Pancreas (tissue), 10 donors: ENCODE measurements at regions not wholly inside any gene's neighbourhood (a gene's known extent, or its start where the extent isn't known, plus 50 kb on each side); places are given as distances from the start of the nearest gene placed in this dataset.

Source experiments
- ATAC-seq, 4 donors: fragments of 200-7000 bp; cut with Tn5 transposase; one replicate each; pipeline versions ENCODE4 v1.8.0 to v1.9.1; 2020; ENCODE audit warnings: mild to moderate bottlenecking in 4 of 4, moderate library complexity in 4 of 4
- DNase-seq, 6 donors: peaks; one replicate each; pipeline ENCODE4 v3.0.0-alpha.2; 2020
- FAIRE-seq: peaks from 2 replicates; lab custom pipeline; 2012; peaks lifted over from hg19 to GRCh38; lab: Jason Lieb, UNC
- H3K27ac ChIP-seq, 4 donors: fragments of 200-600 bp; sonication (generic); 1 replicate in 3 of 4; 2 replicates in 1 of 4; pipeline versions ENCODE4 v1.5.0 to v1.8.0; 2020
- H3K27me3 ChIP-seq, 4 donors: fragments of 200-600 bp; one replicate each; pipeline ENCODE4 v1.8.0; 2021
- H3K36me3 ChIP-seq, 3 donors: fragments of 200-600 bp; sonication (generic) in 1 of 3; one replicate each; pipeline versions ENCODE4 v1.5.0 to v1.8.0; 2020 to 2021
- H3K4me1 ChIP-seq, 3 donors: fragments of 200-600 bp; one replicate each; pipeline ENCODE4 v1.8.0; 2021
- H3K4me3 ChIP-seq, 4 donors: fragments of 200-600 bp; sonication (generic) in 2 of 4; one replicate each; pipeline versions ENCODE4 v1.5.0 to v1.8.0; 2020 to 2021
- H3K9me3 ChIP-seq, 4 donors: fragments of 200-600 bp; one replicate each; pipeline ENCODE4 v1.8.0; 2021
- WGBS, 2 donors: extraction: QIAGEN DNeasy Blood & Tissue Kit; methylation state at CpG; one replicate each; pipeline ENCODE4 v1.1.7; 2013; 5-methylcytosine and 5-hydroxymethylcytosine counted together
- intact Hi-C, 3 donors: fragments of 100-400 bp; cut with DNase I; formaldehyde crosslinking; loops; one replicate each; pipeline versions ENCODE4 v1.11.1 to v1.14.2; 2022
- TF ChIP-seq, protein P1 (sequence below), 4 donors: fragments of 200-600 bp; sonication (generic) in 3 of 4; IDR thresholded peaks; one replicate each; pipeline versions ENCODE4 v1.5.0 to v1.8.0; 2021; ENCODE audit warnings: antibody characterized with exemption in 4 of 4
- donor health status: healthy with polysubstance abuse.
- donor health status: DM: no; HTN: no; CAD: no; lungs with moderate emphysema.
- donor health status: DM: no; HTN: no; CAD: no.
- donor health status: control.
- donor health status: control.
- donor health status: Bipolar disorder and iron deficiency.
- donor health status: DM: yes; HTN: yes; CAD: no.
- donor health status: DM: no; HTN: no; CAD: no.
- donor health status: DM: no; HTN: no; CAD: no.
- donor health status: DM: yes; HTN: yes; CAD: no.

DNA sequence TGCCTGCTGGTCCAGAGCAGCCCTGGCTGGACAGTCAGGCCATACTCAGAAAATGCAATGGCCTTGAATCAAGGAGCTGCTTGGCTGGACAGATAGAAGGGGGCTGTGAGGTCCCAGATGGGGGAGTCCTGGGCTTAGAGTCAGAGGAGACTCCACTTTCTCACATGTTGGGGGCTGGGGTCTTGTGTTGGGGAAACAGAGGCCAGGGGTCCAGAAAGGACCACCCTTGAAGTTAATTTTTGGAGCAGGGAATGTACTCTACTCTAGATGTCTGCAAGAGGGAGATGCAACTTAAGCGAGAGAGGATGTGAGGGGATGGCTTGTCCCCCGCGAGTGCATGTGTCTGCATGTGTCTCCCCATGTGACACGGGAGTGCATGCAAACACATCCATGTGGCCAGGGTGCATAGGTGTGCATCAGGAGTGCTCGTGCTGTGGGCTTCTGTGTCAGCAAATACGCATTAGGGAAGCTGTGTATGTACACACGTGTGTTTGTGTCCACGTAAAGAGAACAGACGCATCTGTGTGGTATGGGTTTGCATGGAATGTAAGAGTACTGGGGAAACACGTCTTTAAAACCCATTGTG is 303.2 kb downstream of the MYCN start:
- no peak for ATAC-seq
- 85 to 92% methylated on average over 10 of the region's 10 CpGs for WGBS, 2 donors

GRCh38 chr2:16242906-16243305 is 302.6 kb downstream of the MYCN start:
- no peaks in the 10 kb centered on the region for H3K9me3 ChIP-seq
- intact Hi-C loops: no loop called here
- no peak overlapping the region for H3K4me3 ChIP-seq
- DNase-seq (no peak), FAIRE-seq (no peak), ATAC-seq (no peak)
- no peaks in the 10 kb centered on the region for H3K4me1 ChIP-seq
- H3K36me3 ChIP-seq: no peaks in the 10 kb centered on the region
- TF ChIP-seq, protein P1, sequence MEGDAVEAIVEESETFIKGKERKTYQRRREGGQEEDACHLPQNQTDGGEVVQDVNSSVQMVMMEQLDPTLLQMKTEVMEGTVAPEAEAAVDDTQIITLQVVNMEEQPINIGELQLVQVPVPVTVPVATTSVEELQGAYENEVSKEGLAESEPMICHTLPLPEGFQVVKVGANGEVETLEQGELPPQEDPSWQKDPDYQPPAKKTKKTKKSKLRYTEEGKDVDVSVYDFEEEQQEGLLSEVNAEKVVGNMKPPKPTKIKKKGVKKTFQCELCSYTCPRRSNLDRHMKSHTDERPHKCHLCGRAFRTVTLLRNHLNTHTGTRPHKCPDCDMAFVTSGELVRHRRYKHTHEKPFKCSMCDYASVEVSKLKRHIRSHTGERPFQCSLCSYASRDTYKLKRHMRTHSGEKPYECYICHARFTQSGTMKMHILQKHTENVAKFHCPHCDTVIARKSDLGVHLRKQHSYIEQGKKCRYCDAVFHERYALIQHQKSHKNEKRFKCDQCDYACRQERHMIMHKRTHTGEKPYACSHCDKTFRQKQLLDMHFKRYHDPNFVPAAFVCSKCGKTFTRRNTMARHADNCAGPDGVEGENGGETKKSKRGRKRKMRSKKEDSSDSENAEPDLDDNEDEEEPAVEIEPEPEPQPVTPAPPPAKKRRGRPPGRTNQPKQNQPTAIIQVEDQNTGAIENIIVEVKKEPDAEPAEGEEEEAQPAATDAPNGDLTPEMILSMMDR (IDR thresholded peaks at IDR 0.05): no peak
- H3K27me3 ChIP-seq: no peaks in the 10 kb centered on the region
- no peak overlapping the region for H3K27ac ChIP-seq

More for the DNA sequence above, 303.2 kb downstream of the MYCN start:
- H3K4me3 ChIP-seq: no peak overlapping the region
- H3K36me3 ChIP-seq: no peaks in the 10 kb centered on the region
- intact Hi-C loops: no loop called here
- no peak for DNase-seq
- no peak overlapping the region for H3K27ac ChIP-seq
- no peaks in the 10 kb centered on the region for H3K9me3 ChIP-seq
- no peaks in the 10 kb centered on the region for H3K4me1 ChIP-seq
- no peak for FAIRE-seq
- H3K27me3 ChIP-seq: no peaks in the 10 kb centered on the region
- TF ChIP-seq, protein P1 (IDR thresholded peaks at IDR 0.05): no peak

GRCh38 chr2:16241166-16242160 is 301.1 kb downstream of the MYCN start:
- Histone ChIP-seq H3K4me1 (no peaks in the 10 kb centered on the region), H3K9me3 (no peaks in the 10 kb centered on the region), H3K36me3 (no peaks in the 10 kb centered on the region), H3K27ac (no peak overlapping the region), H3K4me3 (no peak overlapping the region), H3K27me3 (no peaks in the 10 kb centered on the region)
- ATAC-seq (no peak), DNase-seq (no peak), FAIRE-seq (no peak)
- intact Hi-C loops: no loop called here
- TF ChIP-seq, protein P1 (IDR thresholded peaks at IDR 0.05): no peak
- 85 to 88% methylated on average over 6 of the region's 6 CpGs for WGBS, 2 donors

DNA sequence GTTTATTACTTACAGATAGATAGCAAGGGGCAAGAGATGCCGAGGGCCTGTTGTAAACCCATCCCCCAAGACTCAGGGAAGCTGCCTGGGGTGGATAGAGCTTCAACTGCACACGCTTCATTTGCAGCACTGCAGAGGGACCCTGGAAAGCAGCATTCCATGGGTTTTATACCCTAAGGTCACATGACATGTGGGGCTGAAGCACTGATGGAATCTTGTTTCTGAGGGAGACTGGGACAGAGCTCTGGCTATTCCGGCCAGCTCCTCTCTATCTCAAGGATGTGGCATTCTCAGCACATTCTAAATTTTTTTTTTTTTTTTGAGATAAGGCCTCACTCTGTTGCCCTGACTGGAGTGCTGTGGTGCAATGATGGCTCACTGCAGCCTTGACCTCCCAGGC is 300.1 kb downstream of the MYCN start:
- 88% methylated on average over 3 of the region's 3 CpGs for WGBS, 2 donors
- intact Hi-C loops: no loop called here
- no peak for FAIRE-seq
- Histone ChIP-seq H3K4me1 (no peaks in the 10 kb centered on the region), H3K27ac (no peak overlapping the region), H3K27me3 (no peaks in the 10 kb centered on the region), H3K9me3 (no peaks in the 10 kb centered on the region), H3K36me3 (no peaks in the 10 kb centered on the region), H3K4me3 (no peak overlapping the region)
- TF ChIP-seq, protein P1 (IDR thresholded peaks at IDR 0.05): no peak
- no peak for ATAC-seq
- DNase-seq: no peak
